ENCODE measurements at regions not wholly inside any gene's neighbourhood (a gene's known extent, or its start where the extent isn't known, plus 50 kb on each side); places are given as distances from the start of the nearest gene placed in this dataset.

GRCh38 chr12:111196532-111196931 is 172.4 kb downstream of the PHETA1 start:
- Histone ChIP-seq H3K36me3 (ENCODE audit: control insufficient read depth, insufficient read depth, low read length) (no peaks in the 10 kb centered on the region), H3K9ac (ENCODE audit: low read length) (no peak overlapping the region), H3K4me3 (ENCODE audit: low read length) (no peak overlapping the region), H3K27me3 (ENCODE audit: control insufficient read depth, insufficient read depth, low read length) (peaks cover 3% of the 10 kb centered on the region), H3K9me3 (ENCODE audit: control insufficient read depth, low read length) (no peaks in the 10 kb centered on the region), H3K4me1 (ENCODE audit: control insufficient read depth, insufficient read depth, low read length) (no peaks in the 10 kb centered on the region)

DNA sequence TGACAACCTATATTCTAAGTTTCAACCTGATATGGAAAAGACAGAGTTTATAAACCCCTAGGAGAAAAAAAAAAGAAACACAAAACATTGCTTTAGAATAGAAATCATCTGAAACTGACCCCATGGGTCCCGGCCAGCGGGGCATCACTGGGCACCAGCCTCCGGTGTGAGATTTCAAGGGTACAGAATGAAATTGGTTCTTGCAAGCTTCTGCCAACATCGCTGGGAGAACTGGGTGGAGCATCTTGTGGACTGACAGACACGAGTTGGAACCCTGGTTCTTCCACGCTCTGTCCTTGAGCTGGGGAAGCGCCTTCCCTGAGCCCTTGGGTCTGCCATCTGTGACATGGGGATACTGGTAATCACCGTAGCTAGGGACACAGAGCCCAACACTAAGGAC is 173.6 kb downstream of the PHETA1 start:
- no peaks in the 10 kb centered on the region for H3K9me3 ChIP-seq (ENCODE audit: control insufficient read depth, low read length)
- no peak overlapping the region for H3K4me3 ChIP-seq (ENCODE audit: low read length)
- no peak overlapping the region for H3K9ac ChIP-seq (ENCODE audit: low read length)
- no peaks in the 10 kb centered on the region for H3K36me3 ChIP-seq (ENCODE audit: control insufficient read depth, insufficient read depth, low read length)
- H3K4me1 ChIP-seq (ENCODE audit: control insufficient read depth, insufficient read depth, low read length), result no peaks in the 10 kb centered on the region
- no peaks in the 10 kb centered on the region for H3K27me3 ChIP-seq (ENCODE audit: control insufficient read depth, insufficient read depth, low read length)

DNA sequence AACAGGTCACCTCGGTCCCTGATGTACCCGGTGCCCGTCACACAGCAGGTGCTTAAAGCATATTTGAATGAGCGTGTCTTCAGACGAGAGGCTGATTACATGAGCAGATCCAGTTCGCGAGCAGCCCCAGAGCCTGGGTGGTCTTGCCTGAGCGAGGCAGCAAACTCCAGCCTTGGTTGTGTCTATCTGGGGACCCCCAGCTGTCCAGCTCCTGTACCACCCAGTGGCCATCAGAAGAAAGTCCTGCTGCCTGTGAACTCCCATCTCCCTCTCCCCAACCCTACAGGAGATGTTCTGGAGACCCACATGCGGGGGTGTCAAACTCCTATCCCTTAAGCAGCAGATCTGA is 174.2 kb downstream of the PHETA1 start:
- no peaks in the 10 kb centered on the region for H3K9me3 ChIP-seq (ENCODE audit: control insufficient read depth, low read length)
- no peaks in the 10 kb centered on the region for H3K4me1 ChIP-seq (ENCODE audit: control insufficient read depth, insufficient read depth, low read length)
- no peaks in the 10 kb centered on the region for H3K27me3 ChIP-seq (ENCODE audit: control insufficient read depth, insufficient read depth, low read length)
- no peaks in the 10 kb centered on the region for H3K36me3 ChIP-seq (ENCODE audit: control insufficient read depth, insufficient read depth, low read length)
- H3K4me3 ChIP-seq (ENCODE audit: low read length), result no peak overlapping the region
- no peak overlapping the region for H3K9ac ChIP-seq (ENCODE audit: low read length)

DNA sequence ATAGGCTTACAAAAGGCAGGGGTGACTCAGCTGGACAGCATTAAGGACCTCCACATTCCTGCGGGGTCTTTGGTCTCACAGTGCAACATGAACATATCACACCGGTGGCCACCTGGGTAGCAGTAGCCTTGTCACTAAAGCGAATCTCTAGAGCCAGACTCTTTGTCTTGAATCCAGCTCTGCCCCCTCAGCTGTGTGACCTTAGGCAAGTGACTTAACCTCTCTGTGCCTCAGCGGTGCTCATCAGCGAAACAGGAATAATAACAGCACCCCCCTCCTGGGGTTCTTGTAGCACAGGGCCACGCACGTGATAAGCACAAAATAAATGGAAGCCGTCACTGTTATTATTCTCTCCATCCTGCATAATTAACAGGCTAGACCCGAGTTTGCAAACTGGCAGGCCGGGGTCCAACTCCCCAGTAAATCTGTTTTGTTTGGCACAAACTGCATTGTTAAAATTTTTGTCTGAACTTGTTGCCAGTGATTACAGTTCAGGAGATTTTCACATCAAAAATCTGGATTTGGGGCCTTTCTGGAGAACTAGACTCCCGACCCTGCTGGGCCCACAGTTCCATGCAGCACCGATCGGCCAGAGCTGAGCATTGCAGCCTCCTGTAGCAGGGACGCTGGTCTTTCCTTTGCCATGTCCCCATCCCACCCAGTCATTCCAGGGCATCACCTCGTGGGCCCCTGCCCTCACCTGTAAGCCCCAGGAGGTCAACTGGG is 174.8 kb downstream of the PHETA1 start:
- H3K27me3 ChIP-seq (ENCODE audit: control insufficient read depth, insufficient read depth, low read length), result no peaks in the 10 kb centered on the region
- H3K36me3 ChIP-seq (ENCODE audit: control insufficient read depth, insufficient read depth, low read length), result no peaks in the 10 kb centered on the region
- H3K4me1 ChIP-seq (ENCODE audit: control insufficient read depth, insufficient read depth, low read length), result no peaks in the 10 kb centered on the region
- no peaks in the 10 kb centered on the region for H3K9me3 ChIP-seq (ENCODE audit: control insufficient read depth, low read length)
- H3K4me3 ChIP-seq (ENCODE audit: low read length), result no peak overlapping the region
- no peak overlapping the region for H3K9ac ChIP-seq (ENCODE audit: low read length)

DNA sequence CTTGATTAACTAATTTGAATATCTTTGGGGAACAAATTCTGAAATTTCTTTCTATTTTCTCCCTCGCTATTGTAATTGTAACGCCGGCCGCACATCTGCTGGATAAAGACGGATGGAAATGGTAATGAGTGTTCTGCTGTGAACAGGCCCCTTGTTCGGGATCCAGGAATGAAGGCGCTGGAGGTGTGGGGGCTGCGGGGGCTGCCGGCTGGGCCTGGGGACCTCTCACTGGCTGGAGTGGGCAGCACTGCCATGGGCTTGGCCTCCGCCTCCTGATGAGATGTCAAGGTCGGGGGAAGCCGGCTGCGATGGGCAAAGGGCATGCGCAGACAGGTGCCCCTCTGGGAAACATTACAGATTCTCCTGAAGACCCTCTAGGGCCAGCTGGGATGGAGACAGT is 175.4 kb downstream of the PHETA1 start:
- Histone ChIP-seq H3K4me1 (ENCODE audit: control insufficient read depth, insufficient read depth, low read length) (no peaks in the 10 kb centered on the region), H3K4me3 (ENCODE audit: low read length) (no peak overlapping the region), H3K36me3 (ENCODE audit: control insufficient read depth, insufficient read depth, low read length) (no peaks in the 10 kb centered on the region), H3K9ac (ENCODE audit: low read length) (no peak overlapping the region), H3K27me3 (ENCODE audit: control insufficient read depth, insufficient read depth, low read length) (no peaks in the 10 kb centered on the region), H3K9me3 (ENCODE audit: control insufficient read depth, low read length) (no peaks in the 10 kb centered on the region)

- H3K4me1 ChIP-seq (ENCODE audit: control insufficient read depth, insufficient read depth, low read length), result no peaks in the 10 kb centered on the region
- no peaks in the 10 kb centered on the region for H3K27me3 ChIP-seq (ENCODE audit: control insufficient read depth, insufficient read depth, low read length)
- no peak overlapping the region for H3K9ac ChIP-seq (ENCODE audit: low read length)
- H3K9me3 ChIP-seq (ENCODE audit: control insufficient read depth, low read length), result no peaks in the 10 kb centered on the region
- no peaks in the 10 kb centered on the region for H3K36me3 ChIP-seq (ENCODE audit: control insufficient read depth, insufficient read depth, low read length)
- H3K4me3 ChIP-seq (ENCODE audit: low read length), result no peak overlapping the region
Measured at GRCh38 chr12:111193067-111193466, 175.8 kb downstream of the PHETA1 start.

DNA sequence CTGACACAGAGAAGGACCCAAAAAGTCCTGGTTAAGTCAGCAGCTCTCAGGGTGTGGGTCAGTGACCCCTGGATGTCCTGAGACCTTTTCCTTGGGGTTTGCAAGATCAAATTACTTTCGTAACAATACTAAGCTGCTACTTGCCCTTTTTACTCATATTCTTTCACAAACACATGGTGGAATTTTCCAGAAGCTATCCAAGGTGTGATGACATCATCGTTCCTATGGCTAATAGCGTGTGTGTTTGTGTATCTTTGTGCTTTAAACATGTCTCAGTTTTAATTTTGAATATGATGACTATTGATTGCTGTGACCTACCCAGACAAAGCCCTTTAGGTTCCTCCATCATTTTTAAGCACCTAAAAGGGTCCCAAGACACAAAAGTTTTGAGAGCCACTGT is 176.2 kb downstream of the PHETA1 start:
- no peaks in the 10 kb centered on the region for H3K4me1 ChIP-seq (ENCODE audit: control insufficient read depth, insufficient read depth, low read length)
- H3K4me3 ChIP-seq (ENCODE audit: low read length), result no peak overlapping the region
- H3K9me3 ChIP-seq (ENCODE audit: control insufficient read depth, low read length), result no peaks in the 10 kb centered on the region
- no peaks in the 10 kb centered on the region for H3K27me3 ChIP-seq (ENCODE audit: control insufficient read depth, insufficient read depth, low read length)
- H3K9ac ChIP-seq (ENCODE audit: low read length), result no peak overlapping the region
- no peaks in the 10 kb centered on the region for H3K36me3 ChIP-seq (ENCODE audit: control insufficient read depth, insufficient read depth, low read length)

DNA sequence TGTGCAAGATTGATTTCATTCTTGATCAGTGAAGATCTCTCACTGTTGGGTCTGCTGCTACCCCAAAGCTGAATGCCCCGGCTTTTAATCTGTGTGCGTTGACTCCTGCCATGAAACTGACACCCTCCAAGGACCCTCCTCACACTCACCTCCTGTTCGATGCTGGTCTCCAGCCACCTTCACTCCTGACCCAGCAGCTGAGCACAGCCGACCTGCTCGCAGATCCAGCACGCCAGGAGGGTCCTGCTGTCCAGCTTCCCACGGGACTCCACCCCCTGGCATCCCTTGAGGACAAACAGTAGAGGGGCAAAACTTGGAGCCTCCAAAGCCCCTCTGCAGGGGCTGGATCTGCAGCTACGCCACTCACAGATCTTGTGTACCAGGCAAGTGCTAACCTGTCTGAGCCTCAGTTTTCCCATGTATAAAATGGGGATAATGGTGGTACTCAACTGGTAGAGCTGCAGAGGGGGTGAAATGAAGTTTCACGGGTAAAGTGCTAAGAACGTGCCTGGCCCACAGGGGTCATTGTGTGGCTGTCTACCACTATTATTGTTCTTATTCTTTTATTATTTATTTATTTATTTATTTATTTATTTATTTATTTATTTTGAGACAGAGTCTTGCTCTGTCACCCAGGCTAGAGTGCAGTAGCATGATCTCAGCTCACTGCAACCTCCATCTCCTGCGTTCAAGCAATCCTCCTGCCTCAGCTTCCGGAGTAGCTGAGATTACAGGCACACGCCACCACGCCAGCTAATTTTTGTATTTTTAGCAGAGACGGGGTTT is 178.0 kb downstream of the PHETA1 start:
- Histone ChIP-seq H3K27me3 (ENCODE audit: control insufficient read depth, insufficient read depth, low read length) (no peaks in the 10 kb centered on the region), H3K4me3 (ENCODE audit: low read length) (no peak overlapping the region), H3K36me3 (ENCODE audit: control insufficient read depth, insufficient read depth, low read length) (no peaks in the 10 kb centered on the region), H3K9ac (ENCODE audit: low read length) (no peak overlapping the region), H3K9me3 (ENCODE audit: control insufficient read depth, low read length) (no peaks in the 10 kb centered on the region), H3K4me1 (ENCODE audit: control insufficient read depth, insufficient read depth, low read length) (no peaks in the 10 kb centered on the region)

GRCh38 chr12:111189792-111190191 is 179.1 kb downstream of the PHETA1 start:
- Histone ChIP-seq H3K4me3 (ENCODE audit: low read length) (no peak overlapping the region), H3K27me3 (ENCODE audit: control insufficient read depth, insufficient read depth, low read length) (no peaks in the 10 kb centered on the region), H3K36me3 (ENCODE audit: control insufficient read depth, insufficient read depth, low read length) (no peaks in the 10 kb centered on the region), H3K4me1 (ENCODE audit: control insufficient read depth, insufficient read depth, low read length) (no peaks in the 10 kb centered on the region), H3K9ac (ENCODE audit: low read length) (no peak overlapping the region), H3K9me3 (ENCODE audit: control insufficient read depth, low read length) (no peaks in the 10 kb centered on the region)

- H3K4me3 ChIP-seq (ENCODE audit: low read length), result no peak overlapping the region
- no peaks in the 10 kb centered on the region for H3K36me3 ChIP-seq (ENCODE audit: control insufficient read depth, insufficient read depth, low read length)
- H3K27me3 ChIP-seq (ENCODE audit: control insufficient read depth, insufficient read depth, low read length), result no peaks in the 10 kb centered on the region
- no peaks in the 10 kb centered on the region for H3K4me1 ChIP-seq (ENCODE audit: control insufficient read depth, insufficient read depth, low read length)
- H3K9ac ChIP-seq (ENCODE audit: low read length), result no peak overlapping the region
- no peaks in the 10 kb centered on the region for H3K9me3 ChIP-seq (ENCODE audit: control insufficient read depth, low read length)
Measured at GRCh38 chr12:111188436-111188835, 180.5 kb downstream of the PHETA1 start.

DNA sequence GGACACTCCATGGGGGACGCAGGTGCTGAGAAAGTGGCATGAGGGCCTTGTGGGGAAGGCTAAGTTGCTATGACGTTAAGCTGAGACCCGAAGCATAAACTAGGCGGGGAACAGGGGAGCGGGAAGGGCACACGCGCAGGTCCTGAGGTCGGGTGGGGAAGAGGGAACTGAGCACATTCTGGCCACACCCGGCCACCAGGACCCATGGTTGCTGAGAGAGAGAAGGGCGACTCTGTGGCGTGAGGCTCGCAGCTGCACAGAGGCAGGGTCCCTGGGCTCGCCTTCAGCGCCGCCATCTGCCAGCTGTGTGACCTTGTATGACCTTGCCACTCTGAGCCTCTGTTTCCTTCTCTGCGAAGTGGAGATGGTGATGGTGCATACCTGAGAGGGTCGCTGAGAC is 182.5 kb downstream of the PHETA1 start:
- Histone ChIP-seq H3K9me3 (ENCODE audit: control insufficient read depth, low read length) (no peaks in the 10 kb centered on the region), H3K9ac (ENCODE audit: low read length) (no peak overlapping the region), H3K27me3 (ENCODE audit: control insufficient read depth, insufficient read depth, low read length) (peaks cover 3% of the 10 kb centered on the region), H3K36me3 (ENCODE audit: control insufficient read depth, insufficient read depth, low read length) (no peaks in the 10 kb centered on the region), H3K4me3 (ENCODE audit: low read length) (no peak overlapping the region), H3K4me1 (ENCODE audit: control insufficient read depth, insufficient read depth, low read length) (no peaks in the 10 kb centered on the region)

DNA sequence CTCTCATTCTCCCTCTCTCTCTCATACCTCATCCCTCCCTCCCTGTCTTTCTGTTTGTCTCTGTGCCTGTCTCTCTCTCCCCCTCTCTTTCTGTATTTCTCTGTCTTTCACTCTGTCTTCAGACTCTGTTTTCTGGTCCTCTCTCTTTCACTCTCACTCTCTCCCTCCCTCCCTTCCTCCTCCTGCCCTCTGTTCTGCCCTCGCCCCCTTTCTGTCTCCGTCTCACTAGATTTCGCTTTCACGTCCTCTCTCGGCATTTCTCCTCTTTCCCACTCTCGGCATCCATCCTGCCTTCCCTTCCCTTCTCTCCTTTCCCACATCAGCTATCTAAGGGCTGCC is 183.0 kb downstream of the PHETA1 start:
- H3K9me3 ChIP-seq (ENCODE audit: control insufficient read depth, low read length), result no peaks in the 10 kb centered on the region
- H3K9ac ChIP-seq (ENCODE audit: low read length), result no peak overlapping the region
- peaks cover 5% of the 10 kb centered on the region for H3K27me3 ChIP-seq (ENCODE audit: control insufficient read depth, insufficient read depth, low read length)
- no peaks in the 10 kb centered on the region for H3K36me3 ChIP-seq (ENCODE audit: control insufficient read depth, insufficient read depth, low read length)
- no peak overlapping the region for H3K4me3 ChIP-seq (ENCODE audit: low read length)
- no peaks in the 10 kb centered on the region for H3K4me1 ChIP-seq (ENCODE audit: control insufficient read depth, insufficient read depth, low read length)
